Hematopoietic multipotent progenitor cell treated with erythropoietin and hydrocortisone succinate and interleukin-3 and kit ligand, for 15 days (in vitro differentiated cells): ENCODE measurements at regions not wholly inside any gene's neighbourhood (a gene's known extent, or its start where the extent isn't known, plus 50 kb on each side); places are given as distances from the start of the nearest gene placed in this dataset.
"Not testable (repeated sequence)": the region's sequence is repeated elsewhere in the genome, so short reads cannot be mapped to it uniquely, and the experiment has no call there.

ENCODE experiments used
- DNase-seq: peaks from one replicate; pipeline ENCODE4 v3.0.0-alpha.2; 2015; ENCODE audit warnings: low spot score

GRCh38 chr12:46983959-46984841 lies 95.2 kb upstream of the PCED1B start:
- DNase-seq = no peak

- DNase-seq = no peak
Observed at GRCh38 chr12:46985816-46986215, 93.6 kb upstream of the PCED1B start.

GRCh38 chr12:46988122-46988521 lies 91.3 kb upstream of the PCED1B start:
- not testable (repeated sequence) for DNase-seq

- no peak for DNase-seq
Observed at GRCh38 chr12:46990211-46990610, 89.2 kb upstream of the PCED1B start.

- not testable (repeated sequence) for DNase-seq
Observed at GRCh38 chr12:46992051-46992450, 87.4 kb upstream of the PCED1B start.

- DNase-seq = no peak
Observed at GRCh38 chr12:46998811-46999368, 80.5 kb upstream of the PCED1B start.

- DNase-seq = no peak
Observed at GRCh38 chr12:47004634-47005033, 74.8 kb upstream of the PCED1B start.

GRCh38 chr12:47007048-47007447 lies 72.4 kb upstream of the PCED1B start:
- no peak for DNase-seq

- no peak for DNase-seq
Observed at GRCh38 chr12:47012552-47012951, 66.9 kb upstream of the PCED1B start.

GRCh38 chr12:47014474-47014873 lies 64.9 kb upstream of the PCED1B start:
- DNase-seq = no peak

- DNase-seq = no peak
Observed at GRCh38 chr12:47015381-47015780, 64.0 kb upstream of the PCED1B start.

GRCh38 chr12:47017041-47017713 lies 62.2 kb upstream of the PCED1B start:
- no peak for DNase-seq

GRCh38 chr12:47017901-47018475 lies 61.4 kb upstream of the PCED1B start:
- DNase-seq = no peak

- DNase-seq = no peak
Observed at GRCh38 chr12:47020211-47020821, 59.1 kb upstream of the PCED1B start.

GRCh38 chr12:47021298-47021697 lies 58.1 kb upstream of the PCED1B start:
- DNase-seq = peak; percentile 49

GRCh38 chr12:47022296-47022695 lies 57.1 kb upstream of the PCED1B start:
- DNase-seq = no peak

GRCh38 chr12:47023311-47023710 lies 56.1 kb upstream of the PCED1B start:
- no peak for DNase-seq

- DNase-seq = no peak
Observed at GRCh38 chr12:47023953-47024352, 55.5 kb upstream of the PCED1B start.

GRCh38 chr12:47024463-47024862 lies 55.0 kb upstream of the PCED1B start:
- DNase-seq = no peak

GRCh38 chr12:47025349-47025748 lies 54.1 kb upstream of the PCED1B start:
- no peak for DNase-seq

- DNase-seq = no peak
Observed at GRCh38 chr12:47025798-47026197, 53.6 kb upstream of the PCED1B start.

- no peak for DNase-seq
Observed at GRCh38 chr12:47026291-47026690, 53.1 kb upstream of the PCED1B start.
